GM19043 (cell line): ENCODE measurements at regions not wholly inside any gene's neighbourhood (a gene's known extent, or its start where the extent isn't known, plus 50 kb on each side); places are given as distances from the start of the nearest gene placed in this dataset.
A peak's percentile ranks its signal among the peaks of the same experiment; 100 is the strongest.
"Not testable (repeated sequence)": the region's sequence is repeated elsewhere in the genome, so short reads cannot be mapped to it uniquely, and the experiment has no call there.

Experiments used
- ATAC-seq: cut with Tn5 transposase; IDR thresholded peaks from one replicate; pipeline ENCODE4 v1.9.1; 2021; ENCODE audit warnings: low read depth; ENCODE audit not compliant: unreplicated experiment

DNA sequence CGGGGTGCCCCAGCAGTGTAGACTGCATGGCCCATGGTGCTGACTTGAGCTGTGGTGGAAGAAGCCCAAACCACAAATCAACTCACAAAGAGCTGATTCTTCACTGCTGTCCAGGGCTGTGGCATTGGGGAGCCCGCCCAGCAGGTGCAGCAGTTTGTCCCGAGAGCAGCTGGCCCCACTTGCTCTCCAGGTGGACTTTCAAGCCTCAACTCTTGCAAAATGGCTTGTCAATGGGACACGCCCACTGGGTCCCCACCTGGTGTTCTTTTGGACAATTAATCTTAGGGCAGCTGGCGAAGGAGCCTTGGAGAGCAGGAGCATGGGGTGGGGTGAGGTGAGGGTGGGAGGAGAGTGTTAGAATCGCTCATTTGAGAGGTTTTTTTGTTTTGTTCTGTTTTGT lies 117.9 kb downstream of the MYCN start:
- no peak for ATAC-seq

DNA sequence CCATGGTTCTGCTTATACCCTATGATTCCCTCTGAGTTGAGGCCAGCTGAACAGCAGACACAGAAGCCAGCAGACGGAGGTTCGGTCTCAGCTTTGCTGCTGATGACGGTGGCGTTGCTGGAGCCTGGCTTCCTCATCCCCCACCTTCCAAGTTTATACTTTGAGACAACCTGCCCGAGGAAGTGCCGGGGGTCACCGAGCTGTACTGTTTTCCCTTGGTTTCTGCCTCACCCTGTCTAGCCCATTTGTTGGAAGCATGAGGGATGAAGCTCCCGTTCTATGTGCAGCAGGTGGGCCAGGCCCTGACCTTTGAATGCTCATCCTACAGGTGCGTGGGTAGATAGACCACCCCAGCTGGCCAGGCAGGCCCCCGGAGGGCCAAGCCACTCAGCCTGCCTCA lies 117.3 kb downstream of the MYCN start:
- no peak for ATAC-seq

DNA sequence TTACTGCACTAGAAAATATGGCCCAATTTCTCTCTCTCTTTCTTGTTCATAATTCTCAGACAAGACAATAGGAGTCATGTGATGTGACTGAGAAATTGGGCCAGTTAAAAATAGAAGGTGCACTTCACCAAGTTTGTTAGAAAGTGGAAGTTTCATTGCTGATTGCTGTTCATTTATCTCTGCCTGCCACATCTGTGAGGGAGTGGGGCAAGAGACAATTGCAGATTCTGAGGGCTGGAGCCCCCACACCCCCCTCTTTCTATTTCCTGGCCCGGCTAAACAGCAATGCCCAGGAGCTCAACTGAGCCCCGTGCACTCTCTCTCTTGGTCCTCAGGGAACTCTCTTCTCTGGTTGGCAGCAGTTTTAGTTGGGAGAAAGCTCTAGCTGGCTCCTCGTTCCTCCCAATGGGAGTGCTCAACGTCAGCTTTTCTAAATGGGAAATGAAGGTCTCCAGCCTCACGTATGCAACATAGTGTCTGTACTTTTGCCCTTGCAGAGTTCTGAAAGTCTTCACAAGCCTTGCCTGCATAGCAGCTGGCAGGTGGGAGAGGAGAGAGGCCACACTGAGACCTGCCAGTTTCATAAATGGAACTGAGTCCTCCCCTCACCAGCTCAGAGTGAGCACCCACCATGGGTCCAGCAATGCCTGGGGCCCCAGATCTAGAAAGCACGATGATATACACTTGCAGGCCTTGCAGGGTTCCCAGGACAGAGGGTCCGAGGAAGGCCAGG lies 115.7 kb downstream of the MYCN start:
- peak; percentile 87 for ATAC-seq

- no peak for ATAC-seq
Observed at GRCh38 chr2:16053437-16054257, 113.3 kb downstream of the MYCN start.

DNA sequence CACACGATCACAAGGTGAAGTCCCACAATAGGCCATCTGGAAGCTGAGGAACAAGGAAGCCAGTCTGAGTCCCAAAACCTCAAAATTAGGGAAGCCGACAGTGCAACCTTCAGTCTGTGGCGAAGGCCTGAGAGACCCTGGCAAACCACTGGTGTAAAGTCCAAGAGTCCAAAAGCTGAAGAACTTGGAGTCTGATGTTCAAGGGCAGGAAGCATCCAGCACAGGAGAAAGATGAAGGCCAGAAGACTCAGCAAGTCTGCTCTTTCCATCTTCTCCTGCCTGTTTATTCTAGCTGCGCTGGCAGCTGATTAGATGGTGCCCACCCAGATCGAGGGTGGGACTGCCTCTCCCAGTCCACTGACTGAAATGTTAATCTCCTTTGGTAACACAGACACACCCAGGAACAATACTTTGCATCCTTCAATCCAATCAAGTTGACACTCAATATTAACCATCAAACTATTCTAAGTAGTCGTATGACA lies 112.3 kb downstream of the MYCN start:
- not testable (repeated sequence) for ATAC-seq

DNA sequence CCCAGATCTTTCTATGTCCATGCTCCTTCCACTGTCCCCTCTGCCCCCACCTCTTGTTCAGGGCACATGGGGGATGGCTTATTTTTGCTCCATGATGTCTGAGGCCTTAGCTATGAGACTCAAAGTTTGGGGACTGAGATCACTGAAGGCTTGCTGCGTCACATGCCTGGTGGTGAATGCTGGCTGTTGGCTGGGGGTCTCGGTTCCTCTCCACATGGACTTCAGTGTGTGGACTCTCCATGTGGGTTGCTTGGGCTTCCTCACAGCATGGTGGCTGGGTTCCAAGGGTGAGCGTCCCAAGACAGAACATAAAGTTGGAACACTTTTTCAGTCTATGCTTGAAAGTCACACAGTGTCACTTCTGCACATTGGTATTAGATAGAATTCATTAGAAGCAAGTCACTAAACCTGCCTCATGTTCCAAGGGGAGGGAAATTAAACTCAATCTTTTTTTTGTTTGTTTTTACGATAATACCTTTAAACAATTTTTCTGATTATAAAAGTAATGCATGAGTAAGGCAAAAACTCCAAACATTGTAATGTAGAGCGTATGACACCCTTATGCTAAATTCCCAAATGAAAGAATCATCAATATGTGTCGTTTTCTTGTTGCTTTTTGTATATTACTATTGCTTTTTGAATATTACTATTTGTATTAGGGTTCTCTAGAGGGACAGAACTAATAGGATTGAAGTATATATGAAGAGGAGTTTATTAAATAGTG lies 111.7 kb downstream of the MYCN start:
- no peak for ATAC-seq

GRCh38 chr2:16050908-16051489 lies 110.6 kb downstream of the MYCN start:
- no peak for ATAC-seq

DNA sequence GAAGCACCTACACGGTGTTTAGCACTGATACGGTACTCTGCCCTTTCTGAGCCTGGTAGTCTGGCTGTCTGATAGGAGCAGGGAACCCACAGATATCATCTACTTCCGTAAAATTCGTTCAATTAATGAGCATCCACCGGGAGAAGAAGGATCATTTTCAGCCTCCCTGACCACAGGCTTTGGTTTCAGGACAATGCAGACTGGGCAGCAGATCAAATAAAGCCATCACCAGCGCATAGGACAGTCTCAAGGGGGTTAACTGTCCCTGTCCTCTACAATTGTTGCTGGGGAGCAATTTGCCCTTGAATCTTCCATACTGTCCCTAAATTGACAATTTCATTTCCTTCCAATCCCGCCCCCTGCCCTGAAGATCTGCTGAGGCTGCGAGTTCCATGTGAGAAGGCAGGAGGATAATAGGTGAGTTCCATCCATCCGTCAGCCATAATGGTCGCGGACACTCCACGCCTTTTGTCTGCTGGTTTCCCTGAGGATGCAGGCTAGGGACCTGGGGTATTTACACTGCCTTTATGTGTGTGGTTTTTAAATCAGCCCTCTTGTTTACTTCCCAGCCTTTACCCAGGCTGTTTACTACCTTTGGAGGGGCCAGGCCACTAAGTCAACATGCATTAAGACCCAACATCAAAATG lies 110.0 kb downstream of the MYCN start:
- ATAC-seq, result no peak

GRCh38 chr2:16049406-16049805 lies 109.1 kb downstream of the MYCN start:
- no peak for ATAC-seq

DNA sequence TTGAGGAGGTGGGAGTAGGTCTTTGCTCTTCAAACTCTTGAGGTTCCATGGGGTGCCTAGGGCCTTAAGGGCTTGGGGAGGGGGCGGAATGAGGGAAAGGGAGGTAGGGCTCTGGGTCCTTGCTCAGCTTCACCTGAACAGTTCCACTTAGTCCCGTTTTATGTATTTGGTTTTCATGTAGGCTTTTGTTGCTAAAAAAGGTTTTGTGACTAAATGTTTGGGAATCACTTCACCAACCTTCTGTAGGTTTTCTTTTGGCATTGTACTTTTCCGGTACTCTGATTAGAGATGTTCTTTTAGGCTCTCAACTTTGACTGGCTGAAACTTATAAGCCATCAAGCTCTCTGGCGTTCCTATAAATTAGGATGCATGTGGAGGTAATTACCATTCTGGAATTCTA lies 108.1 kb downstream of the MYCN start:
- no peak for ATAC-seq

- ATAC-seq, result no peak
Observed at GRCh38 chr2:16047701-16048100, 107.4 kb downstream of the MYCN start.

DNA sequence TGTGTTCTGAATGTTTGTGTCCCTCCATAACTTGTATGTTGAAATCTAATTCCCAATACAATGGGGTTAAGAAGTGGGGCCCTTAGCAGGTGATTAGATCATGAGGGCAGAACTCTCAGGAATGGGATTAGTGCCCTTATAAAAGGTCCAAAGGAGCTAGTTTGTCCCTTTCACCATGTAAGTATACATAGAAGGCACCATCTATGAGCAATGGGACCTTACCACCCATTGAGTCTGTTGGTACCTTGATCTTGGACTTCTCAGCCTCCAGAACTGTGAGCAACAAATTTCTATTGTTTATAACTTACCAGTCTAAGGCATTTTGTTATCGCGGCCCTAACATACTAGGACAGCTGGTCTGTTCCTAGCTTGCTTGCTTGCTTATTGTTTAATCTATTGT lies 106.3 kb downstream of the MYCN start:
- no peak for ATAC-seq

- ATAC-seq, result no peak
Observed at GRCh38 chr2:16045653-16046352, 105.5 kb downstream of the MYCN start.

GRCh38 chr2:16044946-16045456 lies 104.7 kb downstream of the MYCN start:
- no peak for ATAC-seq

GRCh38 chr2:16043627-16044026 lies 103.3 kb downstream of the MYCN start:
- ATAC-seq, result no peak

GRCh38 chr2:16043192-16043591 lies 102.8 kb downstream of the MYCN start:
- ATAC-seq, result no peak

- no peak for ATAC-seq
Observed at GRCh38 chr2:16042201-16042700, 101.9 kb downstream of the MYCN start.

DNA sequence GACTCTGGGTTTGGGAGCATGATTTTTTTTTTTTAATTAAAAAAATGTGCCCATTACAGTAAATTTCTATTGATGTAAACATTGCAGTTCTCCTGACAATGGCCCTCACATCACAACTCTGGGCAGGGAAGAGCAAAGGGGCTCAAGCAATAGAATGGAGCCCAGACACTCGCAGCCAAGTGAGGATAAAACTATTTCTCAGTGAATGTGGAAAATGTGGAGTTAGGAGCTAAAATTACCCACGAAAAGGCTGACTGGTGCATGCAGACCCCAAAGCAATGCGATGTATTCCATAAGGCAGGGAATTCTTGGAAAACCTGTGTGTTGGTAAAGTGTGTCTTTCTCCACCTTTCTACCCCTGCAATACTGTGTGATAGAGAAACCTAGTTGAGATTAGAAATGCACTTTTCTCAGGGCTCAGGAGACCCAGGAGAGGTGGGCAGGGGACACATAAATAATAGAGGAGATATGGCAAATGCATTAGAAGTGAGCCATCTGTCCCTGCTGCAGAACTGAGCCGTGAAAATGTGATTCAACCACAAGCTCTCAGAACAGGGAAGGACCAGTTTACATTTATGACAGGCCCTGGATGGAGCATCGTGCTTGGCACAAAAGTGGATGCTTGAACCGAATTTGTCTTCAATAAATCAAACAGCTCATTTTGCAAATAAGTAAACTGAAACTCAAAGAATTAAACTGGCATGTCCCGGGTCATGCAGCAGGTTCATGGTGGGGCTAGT lies 100.1 kb downstream of the MYCN start:
- no peak for ATAC-seq

GRCh38 chr2:16039823-16040222 lies 99.5 kb downstream of the MYCN start:
- ATAC-seq, result no peak
